ENCODE measurements at regions not wholly inside any gene's neighbourhood (a gene's known extent, or its start where the extent isn't known, plus 50 kb on each side); places are given as distances from the start of the nearest gene placed in this dataset.

GRCh38 chr1:95948023-95948422, 714.0 kb downstream of the RWDD3 start:
- DNase-seq (ENCODE audit: low spot score) (no peak), ATAC-seq (ENCODE audit: low read depth) (no peak)
- no peaks in the 10 kb centered on the region for H3K36me3 ChIP-seq (ENCODE audit: low read depth)
- no peak for TF ChIP-seq CTCF (IDR thresholded peaks at IDR 0.05; ENCODE audit: poor library complexity, severe bottlenecking)
- H3K9me3 ChIP-seq (ENCODE audit: severe bottlenecking): no peaks in the 10 kb centered on the region
- no peaks in the 10 kb centered on the region for H3K4me1 ChIP-seq (ENCODE audit: insufficient read depth, poor library complexity, severe bottlenecking)
- H3K27me3 ChIP-seq (ENCODE audit: insufficient read depth, poor library complexity, severe bottlenecking): no peaks in the 10 kb centered on the region
- H3K27ac ChIP-seq (ENCODE audit: poor library complexity, severe bottlenecking): no peak overlapping the region
- H3K4me3 ChIP-seq (ENCODE audit: severe bottlenecking): no peak overlapping the region

GRCh38 chr1:95951371-95952102, 717.5 kb downstream of the RWDD3 start:
- DNase-seq (ENCODE audit: low spot score) (no peak), ATAC-seq (ENCODE audit: low read depth) (no peak)
- Histone ChIP-seq H3K27me3 (ENCODE audit: insufficient read depth, poor library complexity, severe bottlenecking) (no peaks in the 10 kb centered on the region), H3K4me1 (ENCODE audit: insufficient read depth, poor library complexity, severe bottlenecking) (no peaks in the 10 kb centered on the region), H3K36me3 (ENCODE audit: low read depth) (no peaks in the 10 kb centered on the region), H3K27ac (ENCODE audit: poor library complexity, severe bottlenecking) (no peak overlapping the region), H3K9me3 (ENCODE audit: severe bottlenecking) (no peaks in the 10 kb centered on the region), H3K4me3 (ENCODE audit: severe bottlenecking) (no peak overlapping the region)
- no peak for TF ChIP-seq CTCF (IDR thresholded peaks at IDR 0.05; ENCODE audit: poor library complexity, severe bottlenecking)

- Histone ChIP-seq H3K9me3 (ENCODE audit: severe bottlenecking) (no peaks in the 10 kb centered on the region), H3K27ac (ENCODE audit: poor library complexity, severe bottlenecking) (no peak overlapping the region), H3K36me3 (ENCODE audit: low read depth) (no peaks in the 10 kb centered on the region), H3K4me3 (ENCODE audit: severe bottlenecking) (no peak overlapping the region), H3K4me1 (ENCODE audit: insufficient read depth, poor library complexity, severe bottlenecking) (no peaks in the 10 kb centered on the region), H3K27me3 (ENCODE audit: insufficient read depth, poor library complexity, severe bottlenecking) (no peaks in the 10 kb centered on the region)
- ATAC-seq (ENCODE audit: low read depth): 0 out of 3 replicates have a peak, but pooled peaks have one; percentile 27
- DNase-seq (ENCODE audit: low spot score): no peak
- TF ChIP-seq CTCF (IDR thresholded peaks at IDR 0.05; ENCODE audit: poor library complexity, severe bottlenecking): peak; percentile 28
Observed at GRCh38 chr1:95953015-95953414, 719.0 kb downstream of the RWDD3 start.

GRCh38 chr1:95954585-95954984, 720.6 kb downstream of the RWDD3 start:
- H3K27ac ChIP-seq (ENCODE audit: poor library complexity, severe bottlenecking): no peak overlapping the region
- H3K4me1 ChIP-seq (ENCODE audit: insufficient read depth, poor library complexity, severe bottlenecking): no peaks in the 10 kb centered on the region
- H3K9me3 ChIP-seq (ENCODE audit: severe bottlenecking): no peaks in the 10 kb centered on the region
- DNase-seq (ENCODE audit: low spot score) (no peak), ATAC-seq (ENCODE audit: low read depth) (no peak)
- H3K27me3 ChIP-seq (ENCODE audit: insufficient read depth, poor library complexity, severe bottlenecking): no peaks in the 10 kb centered on the region
- no peak overlapping the region for H3K4me3 ChIP-seq (ENCODE audit: severe bottlenecking)
- no peaks in the 10 kb centered on the region for H3K36me3 ChIP-seq (ENCODE audit: low read depth)
- TF ChIP-seq CTCF (IDR thresholded peaks at IDR 0.05; ENCODE audit: poor library complexity, severe bottlenecking): no peak

GRCh38 chr1:95956215-95956614, 722.2 kb downstream of the RWDD3 start:
- Histone ChIP-seq H3K4me3 (ENCODE audit: severe bottlenecking) (no peak overlapping the region), H3K4me1 (ENCODE audit: insufficient read depth, poor library complexity, severe bottlenecking) (no peaks in the 10 kb centered on the region), H3K27me3 (ENCODE audit: insufficient read depth, poor library complexity, severe bottlenecking) (no peaks in the 10 kb centered on the region), H3K9me3 (ENCODE audit: severe bottlenecking) (no peaks in the 10 kb centered on the region), H3K27ac (ENCODE audit: poor library complexity, severe bottlenecking) (no peak overlapping the region), H3K36me3 (ENCODE audit: low read depth) (no peaks in the 10 kb centered on the region)
- ATAC-seq (ENCODE audit: low read depth) (no peak), DNase-seq (ENCODE audit: low spot score) (no peak)
- TF ChIP-seq CTCF (IDR thresholded peaks at IDR 0.05; ENCODE audit: poor library complexity, severe bottlenecking): no peak
